D721Med (cell line): ENCODE measurements at regions not wholly inside any gene's neighbourhood (a gene's known extent, or its start where the extent isn't known, plus 50 kb on each side); places are given as distances from the start of the nearest gene placed in this dataset.
"Not testable (repeated sequence)": the region's sequence is repeated elsewhere in the genome, so short reads cannot be mapped to it uniquely, and the experiment has no call there.

Experiments
- DNase-seq: peaks from one replicate; pipeline ENCODE4 v3.0.0; 2011; ENCODE audit warnings: low spot score; ENCODE audit not compliant: insufficient read length
- FAIRE-seq: peaks from 2 replicates; lab custom pipeline; 2011; peaks lifted over from hg19 to GRCh38; lab: Jason Lieb, UNC
- CTCF ChIP-seq: IDR thresholded peaks from 2 replicates; pipeline ENCODE4 v1.5.1; 2012; ENCODE audit warnings: mild to moderate bottlenecking, control low read depth; ENCODE audit not compliant: insufficient read depth; ENCODE audit errors: missing control alignments

- FAIRE-seq (no peak), DNase-seq (no peak)
- TF ChIP-seq CTCF, result no peak
Observed at GRCh38 chr12:79991586-79991985, 56.7 kb upstream of the PPP1R12A start.

GRCh38 chr12:79990509-79991338 lies 55.8 kb upstream of the PPP1R12A start:
- DNase-seq, FAIRE-seq: not testable (repeated sequence)

GRCh38 chr12:79988368-79988767 lies 53.5 kb upstream of the PPP1R12A start:
- FAIRE-seq (no peak), DNase-seq (no peak)
- TF ChIP-seq CTCF, result no peak

- no peak for DNase-seq
- no peak for FAIRE-seq
- TF ChIP-seq CTCF, result no peak
Observed at GRCh38 chr12:79987731-79988130, 52.8 kb upstream of the PPP1R12A start.
